Ectodermal cell (in vitro differentiated cells): ENCODE measurements at regions not wholly inside any gene's neighbourhood (a gene's known extent, or its start where the extent isn't known, plus 50 kb on each side); places are given as distances from the start of the nearest gene placed in this dataset.
"Not testable (repeated sequence)": the region's sequence is repeated elsewhere in the genome, so short reads cannot be mapped to it uniquely, and the experiment has no call there.

Experiments used
- H3K27ac ChIP-seq: 2 replicates; pipeline ENCODE4 v1.7.0; 2013; ENCODE audit warnings: mild to moderate bottlenecking, low read depth, low read length; ENCODE audit not compliant: insufficient read depth, poor library complexity, severe bottlenecking
- H3K27me3 ChIP-seq: 2 replicates; pipeline ENCODE4 v1.7.0; 2013; ENCODE audit warnings: mild to moderate bottlenecking, low read length; ENCODE audit not compliant: insufficient read depth, control insufficient read depth, poor library complexity, severe bottlenecking
- H3K36me3 ChIP-seq: one replicate; pipeline ENCODE4 v1.7.0; 2013; ENCODE audit warnings: low read length; ENCODE audit not compliant: control insufficient read depth, insufficient read depth
- H3K4me1 ChIP-seq: one replicate; pipeline ENCODE4 v1.7.0; 2013; ENCODE audit warnings: low read length; ENCODE audit not compliant: control insufficient read depth, insufficient read depth
- H3K4me3 ChIP-seq: 2 replicates; pipeline ENCODE4 v1.7.0; 2013; ENCODE audit warnings: low read depth, low read length, control low read depth; ENCODE audit not compliant: insufficient read depth
- H3K9me3 ChIP-seq: 2 replicates; pipeline ENCODE4 v1.7.0; 2013; ENCODE audit warnings: mild to moderate bottlenecking, low read length, moderate library complexity; ENCODE audit not compliant: control insufficient read depth
- WGBS, 2 experiments: methylation state at CpG; one replicate each; pipeline ENCODE4 v1.1.7; 2013; ENCODE audit warnings: missing lambda C conversion rate in 2 of 2; 5-methylcytosine and 5-hydroxymethylcytosine counted together

- peaks cover 5% of the 10 kb centered on the region for H3K4me1 ChIP-seq
- 82 to 85% methylated on average over 8 of the region's 9 CpGs for WGBS, 2 experiments
- no peaks in the 10 kb centered on the region for H3K36me3 ChIP-seq
- H3K27ac ChIP-seq = no peak overlapping the region
- no peaks in the 10 kb centered on the region for H3K27me3 ChIP-seq
- no peak overlapping the region for H3K4me3 ChIP-seq
- H3K9me3 ChIP-seq = no peaks in the 10 kb centered on the region
These were observed 219.7 kb upstream of the SETMAR start for GRCh38 chr3:4083225-4084015.

GRCh38 chr3:4084271-4084670 lies 218.9 kb upstream of the SETMAR start:
- H3K4me3 ChIP-seq = no peak overlapping the region
- peaks cover 5% of the 10 kb centered on the region for H3K4me1 ChIP-seq
- H3K9me3 ChIP-seq = no peaks in the 10 kb centered on the region
- no peak overlapping the region for H3K27ac ChIP-seq
- no peaks in the 10 kb centered on the region for H3K27me3 ChIP-seq
- no peaks in the 10 kb centered on the region for H3K36me3 ChIP-seq

- not testable (repeated sequence) for H3K27ac ChIP-seq, H3K4me1 ChIP-seq, H3K36me3 ChIP-seq, H3K4me3 ChIP-seq, H3K27me3 ChIP-seq, H3K9me3 ChIP-seq
- WGBS, 2 experiments = 94% methylated on average over 3 of the region's 3 CpGs
These were observed 216.5 kb upstream of the SETMAR start for GRCh38 chr3:4086662-4087061.

DNA sequence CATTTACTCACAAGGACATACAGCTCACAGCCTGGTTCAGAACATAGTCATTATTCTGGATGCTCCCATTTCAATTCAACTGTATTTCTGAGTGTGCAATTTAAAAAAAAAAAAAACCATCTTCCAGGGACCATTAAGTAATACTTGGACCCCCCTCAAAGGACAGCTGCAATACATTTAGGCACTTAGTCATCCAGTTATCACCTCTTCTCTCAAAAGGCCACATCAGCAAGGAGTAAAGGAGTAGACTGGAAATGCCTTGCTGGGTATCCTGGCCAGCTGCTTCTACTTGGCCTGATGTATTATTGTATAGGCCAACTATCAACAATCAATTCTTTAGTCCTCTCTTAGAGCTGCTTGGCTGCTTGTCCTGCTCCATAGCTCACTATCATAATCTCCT lies 211.4 kb upstream of the SETMAR start:
- H3K9me3 ChIP-seq = no peaks in the 10 kb centered on the region
- no peak overlapping the region for H3K27ac ChIP-seq
- no peaks in the 10 kb centered on the region for H3K4me1 ChIP-seq
- H3K4me3 ChIP-seq = no peak overlapping the region
- no peaks in the 10 kb centered on the region for H3K36me3 ChIP-seq
- H3K27me3 ChIP-seq = no peaks in the 10 kb centered on the region

DNA sequence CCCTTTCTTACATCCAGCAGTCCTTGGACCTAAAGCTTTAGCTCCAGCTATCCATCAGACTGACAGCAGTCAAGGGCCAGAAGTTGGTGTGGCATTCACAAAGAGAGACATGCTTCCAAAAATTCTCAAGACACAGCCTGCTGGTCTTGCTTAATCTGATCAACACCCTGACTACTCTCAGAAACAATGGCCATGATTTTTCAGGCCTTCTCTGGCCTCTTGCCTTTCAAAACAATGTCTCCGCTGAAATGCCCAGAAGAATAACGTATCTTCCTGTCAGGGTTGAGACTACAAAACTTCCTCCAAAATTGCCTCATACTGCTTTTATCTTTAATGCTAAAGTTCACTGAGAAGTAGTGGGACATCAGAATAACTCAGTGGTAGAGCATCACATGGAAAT lies 205.4 kb upstream of the SETMAR start:
- no peaks in the 10 kb centered on the region for H3K4me1 ChIP-seq
- no peaks in the 10 kb centered on the region for H3K9me3 ChIP-seq
- no peak overlapping the region for H3K27ac ChIP-seq
- H3K27me3 ChIP-seq = no peaks in the 10 kb centered on the region
- WGBS, 2 experiments = 93 to 96% methylated on average over 2 of the region's 2 CpGs
- no peak overlapping the region for H3K4me3 ChIP-seq
- no peaks in the 10 kb centered on the region for H3K36me3 ChIP-seq

DNA sequence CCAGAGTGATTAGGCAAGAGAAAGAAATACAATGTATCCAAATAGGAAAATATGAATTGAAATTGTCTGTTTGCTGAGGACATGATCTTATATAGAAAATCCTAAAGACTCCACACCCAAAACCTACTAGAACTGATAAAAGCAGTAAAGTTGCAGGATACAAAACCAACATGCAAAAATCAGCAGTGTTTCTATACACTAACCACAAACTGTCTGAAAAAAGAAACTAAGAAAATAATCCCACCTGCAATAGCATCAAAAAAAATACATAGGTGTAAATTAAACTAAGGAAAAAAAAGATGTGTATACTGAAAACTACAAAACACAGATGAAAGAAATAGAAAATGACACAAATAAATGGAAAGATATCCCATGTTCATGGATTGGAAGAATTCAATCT lies 203.6 kb upstream of the SETMAR start:
- H3K4me3 ChIP-seq = no peak overlapping the region
- H3K27ac ChIP-seq = no peak overlapping the region
- H3K9me3 ChIP-seq = no peaks in the 10 kb centered on the region
- no peaks in the 10 kb centered on the region for H3K36me3 ChIP-seq
- H3K27me3 ChIP-seq = no peaks in the 10 kb centered on the region
- H3K4me1 ChIP-seq = no peaks in the 10 kb centered on the region

DNA sequence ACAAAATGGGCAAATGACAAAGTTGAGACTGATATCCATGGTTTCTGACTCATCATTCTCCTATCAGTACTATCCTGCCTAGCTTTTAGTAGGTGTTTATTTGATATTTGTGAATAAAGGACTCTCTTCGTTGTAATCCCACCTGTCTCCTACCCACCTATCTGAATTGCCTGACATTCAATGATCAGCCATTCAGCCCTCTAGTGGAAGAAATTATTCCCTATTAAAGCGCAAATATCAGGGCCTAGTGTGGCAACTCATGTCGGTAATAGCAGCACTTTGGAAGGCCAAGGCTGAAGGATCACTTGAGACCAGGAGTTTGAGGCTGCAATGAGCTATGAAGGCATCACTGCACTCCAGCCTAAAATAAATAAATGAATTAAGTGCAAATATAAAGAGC lies 195.7 kb upstream of the SETMAR start:
- Histone ChIP-seq H3K27ac (no peak overlapping the region), H3K27me3 (no peaks in the 10 kb centered on the region), H3K36me3 (no peaks in the 10 kb centered on the region), H3K4me3 (no peak overlapping the region), H3K4me1 (no peaks in the 10 kb centered on the region), H3K9me3 (no peaks in the 10 kb centered on the region)
- WGBS, 2 experiments = 69 to 85% methylated on average over 3 of the region's 3 CpGs

GRCh38 chr3:4113811-4114522 lies 189.2 kb upstream of the SETMAR start:
- Histone ChIP-seq H3K4me3 (no peak overlapping the region), H3K27ac (no peak overlapping the region), H3K27me3 (no peaks in the 10 kb centered on the region), H3K9me3 (no peaks in the 10 kb centered on the region), H3K4me1 (no peaks in the 10 kb centered on the region), H3K36me3 (no peaks in the 10 kb centered on the region)
- WGBS, 2 experiments = 91 to 93% methylated on average over 1 to 2 of the region's 2 CpGs

DNA sequence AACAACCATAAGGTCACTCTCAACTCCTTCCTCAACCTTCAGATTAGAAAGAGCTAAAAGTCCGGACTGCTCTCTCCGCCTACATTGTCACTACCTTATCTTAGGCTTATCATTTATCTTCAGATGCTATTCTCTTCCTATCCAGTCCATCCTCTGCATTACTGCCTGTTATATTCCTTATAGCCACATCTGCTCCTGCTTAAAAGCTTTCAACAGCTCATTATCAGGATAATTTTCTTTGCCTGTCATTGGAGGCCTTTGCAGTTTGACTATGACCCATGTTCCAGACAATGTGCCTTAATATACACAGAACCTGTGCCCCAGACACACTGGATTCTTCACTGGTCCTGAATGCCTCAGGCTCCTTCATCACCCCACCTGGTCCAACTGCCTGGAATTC lies 184.1 kb upstream of the SETMAR start:
- 86 to 94% methylated on average over 2 of the region's 2 CpGs for WGBS, 2 experiments
- Histone ChIP-seq H3K36me3 (no peaks in the 10 kb centered on the region), H3K4me3 (no peak overlapping the region), H3K4me1 (no peaks in the 10 kb centered on the region), H3K27ac (no peak overlapping the region), H3K27me3 (no peaks in the 10 kb centered on the region), H3K9me3 (no peaks in the 10 kb centered on the region)

- H3K27me3 ChIP-seq = no peaks in the 10 kb centered on the region
- no peak overlapping the region for H3K4me3 ChIP-seq
- no peaks in the 10 kb centered on the region for H3K9me3 ChIP-seq
- no peak overlapping the region for H3K27ac ChIP-seq
- 96 to 100% methylated on average over 3 of the region's 3 CpGs for WGBS, 2 experiments
- no peaks in the 10 kb centered on the region for H3K36me3 ChIP-seq
- no peaks in the 10 kb centered on the region for H3K4me1 ChIP-seq
These were observed 177.6 kb upstream of the SETMAR start for GRCh38 chr3:4125576-4125975.
